D721Med (cell line): ENCODE measurements at regions not wholly inside any gene's neighbourhood (a gene's known extent, or its start where the extent isn't known, plus 50 kb on each side); places are given as distances from the start of the nearest gene placed in this dataset.

Source experiments
- DNase-seq: peaks from one replicate; pipeline ENCODE4 v3.0.0; 2011; ENCODE audit warnings: low spot score; ENCODE audit not compliant: insufficient read length
- FAIRE-seq: peaks from 2 replicates; lab custom pipeline; 2011; peaks lifted over from hg19 to GRCh38; lab: Jason Lieb, UNC
- TF ChIP-seq, protein P1 (sequence below): IDR thresholded peaks from 2 replicates; pipeline ENCODE4 v1.5.1; 2012; ENCODE audit warnings: mild to moderate bottlenecking, control low read depth; ENCODE audit not compliant: insufficient read depth; ENCODE audit errors: missing control alignments

GRCh38 chr16:17647879-17648872, 177.4 kb upstream of the XYLT1 start:
- DNase-seq, result no peak
- TF ChIP-seq, protein P1, sequence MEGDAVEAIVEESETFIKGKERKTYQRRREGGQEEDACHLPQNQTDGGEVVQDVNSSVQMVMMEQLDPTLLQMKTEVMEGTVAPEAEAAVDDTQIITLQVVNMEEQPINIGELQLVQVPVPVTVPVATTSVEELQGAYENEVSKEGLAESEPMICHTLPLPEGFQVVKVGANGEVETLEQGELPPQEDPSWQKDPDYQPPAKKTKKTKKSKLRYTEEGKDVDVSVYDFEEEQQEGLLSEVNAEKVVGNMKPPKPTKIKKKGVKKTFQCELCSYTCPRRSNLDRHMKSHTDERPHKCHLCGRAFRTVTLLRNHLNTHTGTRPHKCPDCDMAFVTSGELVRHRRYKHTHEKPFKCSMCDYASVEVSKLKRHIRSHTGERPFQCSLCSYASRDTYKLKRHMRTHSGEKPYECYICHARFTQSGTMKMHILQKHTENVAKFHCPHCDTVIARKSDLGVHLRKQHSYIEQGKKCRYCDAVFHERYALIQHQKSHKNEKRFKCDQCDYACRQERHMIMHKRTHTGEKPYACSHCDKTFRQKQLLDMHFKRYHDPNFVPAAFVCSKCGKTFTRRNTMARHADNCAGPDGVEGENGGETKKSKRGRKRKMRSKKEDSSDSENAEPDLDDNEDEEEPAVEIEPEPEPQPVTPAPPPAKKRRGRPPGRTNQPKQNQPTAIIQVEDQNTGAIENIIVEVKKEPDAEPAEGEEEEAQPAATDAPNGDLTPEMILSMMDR, result no peak

GRCh38 chr16:17643935-17644334, 173.2 kb upstream of the XYLT1 start:
- no peak for FAIRE-seq
- DNase-seq, result no peak
- TF ChIP-seq, protein P1, result no peak

More at GRCh38 chr16:17647879-17648872, 177.4 kb upstream of the XYLT1 start:
- no peak for FAIRE-seq

DNA sequence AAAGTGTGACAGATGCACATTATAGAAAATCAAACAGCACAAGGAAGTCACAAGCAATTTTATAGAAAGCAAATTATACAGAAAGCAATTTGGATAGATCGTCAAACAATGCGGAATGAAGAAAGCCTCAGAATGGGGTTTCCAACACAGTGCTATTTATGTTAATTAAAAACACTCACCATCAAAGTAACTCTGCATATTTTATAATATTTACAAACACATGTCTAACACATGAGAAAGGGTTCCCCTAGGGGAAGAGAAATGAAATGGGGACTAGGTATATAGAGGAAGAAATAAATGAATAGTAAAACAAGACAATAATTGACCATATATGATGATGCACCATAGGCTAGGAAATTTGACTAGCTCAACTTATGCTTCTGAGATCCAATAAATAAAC, 171.2 kb upstream of the XYLT1 start:
- no peak for DNase-seq
- TF ChIP-seq, protein P1, result no peak
- FAIRE-seq, result no peak

DNA sequence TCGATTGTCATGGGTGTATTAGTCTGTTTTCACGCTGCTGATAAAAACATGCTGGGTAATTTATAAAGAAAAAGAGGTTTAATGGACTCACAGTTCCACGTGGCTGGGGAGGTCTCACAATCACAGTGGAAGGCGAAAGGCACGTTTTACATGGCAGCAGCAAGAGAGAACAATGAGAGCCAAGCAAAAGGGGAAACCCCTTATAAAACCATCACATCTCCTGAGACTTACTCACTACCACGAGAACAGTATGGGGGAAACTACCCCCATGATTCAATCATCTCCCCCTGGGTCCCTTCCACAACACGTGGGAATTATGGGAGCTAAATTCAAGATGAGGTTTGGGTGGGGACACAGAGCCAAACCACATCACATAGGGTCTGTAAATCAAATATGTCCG, 167.4 kb upstream of the XYLT1 start:
- TF ChIP-seq, protein P1, result no peak
- DNase-seq (no peak), FAIRE-seq (no peak)

DNA sequence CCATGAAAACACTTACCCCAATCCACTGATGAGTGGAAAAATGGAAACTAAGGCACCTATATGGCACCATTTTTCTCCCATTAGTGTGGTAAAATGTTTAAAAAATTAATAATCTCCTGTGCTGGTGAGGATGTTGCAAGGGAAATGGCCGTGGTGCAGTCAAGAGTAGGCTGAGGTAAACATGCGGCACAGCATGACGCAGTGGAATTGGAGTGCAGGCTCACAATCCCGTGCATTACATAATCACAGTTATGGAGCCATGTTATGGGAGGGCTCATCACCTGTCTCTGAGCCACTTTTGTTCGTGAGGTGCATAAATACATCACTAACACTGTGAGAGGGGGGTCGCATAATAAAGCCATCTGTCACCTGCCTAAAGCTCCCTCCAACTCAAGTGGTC, 164.4 kb upstream of the XYLT1 start:
- DNase-seq (no peak), FAIRE-seq (no peak)
- TF ChIP-seq, protein P1, result no peak

DNA sequence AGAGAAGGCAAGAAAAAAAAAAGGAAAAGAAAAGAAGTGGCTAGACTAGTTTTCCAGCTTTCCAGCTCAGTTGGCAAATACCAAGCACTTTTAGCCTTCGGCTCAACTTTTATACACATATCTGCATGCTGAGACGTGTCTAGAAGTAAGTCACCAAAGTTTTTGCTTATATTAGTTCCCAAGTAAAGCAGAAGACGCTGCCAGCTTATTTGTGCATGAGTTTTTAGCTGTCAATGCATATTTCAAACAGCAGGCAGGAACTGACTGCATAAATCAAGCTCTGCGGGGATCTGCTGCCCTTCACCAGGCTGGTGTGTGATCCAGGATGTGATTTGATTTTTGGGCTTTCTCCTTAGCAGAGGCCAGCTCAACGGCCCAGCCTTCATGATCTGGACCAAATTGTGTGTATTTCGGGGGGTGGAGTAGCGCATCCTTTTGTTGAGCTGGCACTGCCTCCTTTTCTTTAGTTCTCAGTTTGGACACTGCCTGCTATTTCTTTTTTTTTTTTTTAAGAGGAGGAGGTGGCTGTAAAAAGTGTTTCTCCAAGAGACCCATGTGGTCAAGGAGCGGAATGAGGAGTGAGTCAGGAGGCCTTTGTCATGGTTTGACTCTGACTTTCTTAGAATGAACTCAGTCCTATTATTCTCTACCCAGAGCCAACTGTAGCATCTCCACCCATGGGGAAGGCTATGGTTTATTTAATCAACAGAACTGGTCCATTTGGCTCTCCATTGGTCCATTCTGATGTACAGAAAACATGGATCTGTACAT, 162.6 kb upstream of the XYLT1 start:
- DNase-seq, result no peak
- TF ChIP-seq, protein P1, result no peak
- FAIRE-seq, result no peak
